Neural cell (in vitro differentiated cells): ENCODE measurements at regions not wholly inside any gene's neighbourhood (a gene's known extent, or its start where the extent isn't known, plus 50 kb on each side); places are given as distances from the start of the nearest gene placed in this dataset.

Experiments used
- H2AFZ ChIP-seq: fragments of 200-600, 300-800 bp; sonication (generic), shearing (Covaris generic); 2 replicates; pipeline ENCODE4 v1.6.0; 2014; ENCODE audit warnings: low read depth, mild to moderate bottlenecking, antibody characterized with exemption, low read length, moderate library complexity
- H3F3A ChIP-seq: fragments of 200-600 bp; shearing (Covaris generic); 2 replicates; pipeline ENCODE4 v1.6.1; 2016; ENCODE audit warnings: mild to moderate bottlenecking, moderate library complexity, mixed read lengths, antibody characterized with exemption, low read length; ENCODE audit not compliant: insufficient read depth, poor library complexity, severe bottlenecking
- H3K27ac ChIP-seq: fragments of 200-600, 300-800 bp; sonication (generic), shearing (Covaris generic); 2 replicates; pipeline ENCODE4 v1.5.1; 2014; ENCODE audit warnings: mild to moderate bottlenecking, low read length, moderate library complexity
- H3K27me3 ChIP-seq: fragments of 300-800, 200-600 bp; sonication (generic), shearing (Covaris generic); 2 replicates; pipeline ENCODE4 v1.6.0; 2014; ENCODE audit warnings: mild to moderate bottlenecking, low read depth, low read length, moderate library complexity; ENCODE audit not compliant: insufficient read depth
- H3K36me3 ChIP-seq: fragments of 300-800, 200-600 bp; sonication (generic), shearing (Covaris generic); 2 replicates; pipeline ENCODE4 v1.5.1; 2014; ENCODE audit warnings: mild to moderate bottlenecking, antibody characterized with exemption, low read length, moderate library complexity; ENCODE audit not compliant: insufficient read depth
- H3K4me2 ChIP-seq: fragments of 300-800, 200-600 bp; sonication (generic), shearing (Covaris generic); 2 replicates; pipeline ENCODE4 v1.6.0; 2014; ENCODE audit warnings: mild to moderate bottlenecking, low read length
- H3K4me3 ChIP-seq: fragments of 300-800, 200-600 bp; sonication (generic), shearing (Covaris generic); 2 replicates; pipeline ENCODE4 v1.5.1; 2014; ENCODE audit warnings: mild to moderate bottlenecking, low read length, moderate library complexity
- H3K79me2 ChIP-seq: fragments of 200-600 bp; shearing (Covaris generic); replicated peaks from 2 replicates; pipeline ENCODE4 v1.6.0; 2014; ENCODE audit warnings: mild to moderate bottlenecking, low read length, moderate library complexity; ENCODE audit not compliant: insufficient read depth
- H3K9ac ChIP-seq: fragments of 300-800, 200-600 bp; sonication (generic), shearing (Covaris generic); 2 replicates; pipeline ENCODE4 v1.6.1; 2016; ENCODE audit warnings: mild to moderate bottlenecking, low read length, mixed read lengths
- H3K9me2 ChIP-seq: fragments of 200-600 bp; shearing (Covaris generic); 2 replicates; pipeline ENCODE4 v1.6.1; 2016; ENCODE audit warnings: mild to moderate bottlenecking, low read length, mixed read lengths; ENCODE audit not compliant: insufficient read depth
- H3K9me3 ChIP-seq: fragments of 200-600, 300-800 bp; sonication (generic), shearing (Covaris generic); 2 replicates; pipeline ENCODE4 v1.6.1; 2016; ENCODE audit warnings: mild to moderate bottlenecking, mixed run types, low read length, moderate library complexity, mixed read lengths
- H4K20me1 ChIP-seq: fragments of 200-600 bp; shearing (Covaris generic); 2 replicates; pipeline ENCODE4 v1.6.1; 2016; ENCODE audit warnings: mild to moderate bottlenecking, mixed run types; ENCODE audit not compliant: insufficient read depth
- CTCF ChIP-seq: fragments of 450-650 bp; IDR thresholded peaks from 2 replicates; pipeline ENCODE4 v1.5.1; 2014; ENCODE audit warnings: antibody characterized with exemption, mild to moderate bottlenecking, moderate library complexity; ENCODE audit not compliant: poor library complexity, severe bottlenecking
- EP300 ChIP-seq: fragments of 450-650 bp; conservative IDR thresholded peaks from 2 replicates; pipeline ENCODE4 v1.6.1; 2014; ENCODE audit warnings: antibody characterized with exemption, mild to moderate bottlenecking, moderate library complexity; ENCODE audit not compliant: poor library complexity, severe bottlenecking
- EZH2 ChIP-seq: fragments of 200-600, 300-800 bp; shearing (Covaris generic), sonication (generic); IDR thresholded peaks from 2 replicates; pipeline ENCODE4 v1.6.1; 2014; ENCODE audit warnings: antibody characterized with exemption, low read length, borderline replicate concordance, mild to moderate bottlenecking; ENCODE audit not compliant: insufficient read depth, poor library complexity, severe bottlenecking
- MXI1 ChIP-seq: fragments of 450-650 bp; conservative IDR thresholded peaks from 2 replicates; pipeline ENCODE4 v1.6.1; 2014; ENCODE audit warnings: antibody characterized with exemption, mild to moderate bottlenecking; ENCODE audit not compliant: poor library complexity, severe bottlenecking
- POLR2AphosphoS5 ChIP-seq: IDR thresholded peaks from 2 replicates; pipeline ENCODE4 v1.6.1; 2012
- RAD21 ChIP-seq: fragments of 450-650 bp; conservative IDR thresholded peaks from 2 replicates; pipeline ENCODE4 v1.6.1; 2014; ENCODE audit warnings: antibody characterized with exemption, mild to moderate bottlenecking, moderate library complexity
- REST ChIP-seq: IDR thresholded peaks from 2 replicates; pipeline ENCODE4 v1.6.1; 2012; ENCODE audit warnings: borderline replicate concordance
- SMC3 ChIP-seq: fragments of 450-650 bp; conservative IDR thresholded peaks from 2 replicates; pipeline ENCODE4 v1.6.1; 2014; ENCODE audit warnings: antibody characterized with exemption, mild to moderate bottlenecking, moderate library complexity; ENCODE audit not compliant: poor library complexity
- TAF1 ChIP-seq: IDR thresholded peaks from 2 replicates; pipeline ENCODE4 v1.6.1; 2012; ENCODE audit warnings: low read depth

GRCh38 chr10:7007600-7008190 lies 403.1 kb downstream of the SFMBT2 start:
- no peaks in the 10 kb centered on the region for H3F3A ChIP-seq
- no peak overlapping the region for H3K27ac ChIP-seq
- H3K27me3 ChIP-seq: no peaks in the 10 kb centered on the region
- no peak overlapping the region for H3K9ac ChIP-seq
- H3K36me3 ChIP-seq: no peaks in the 10 kb centered on the region
- no peaks in the 10 kb centered on the region for H3K79me2 ChIP-seq
- no peak overlapping the region for H3K4me3 ChIP-seq
- no peak for TF ChIP-seq TAF1
- no peak for TF ChIP-seq EZH2
- TF ChIP-seq CTCF: no peak
- TF ChIP-seq RAD21: no peak
- TF ChIP-seq MXI1: no peak
- TF ChIP-seq SMC3: no peak
- no peak for TF ChIP-seq EP300
- TF ChIP-seq POLR2AphosphoS5: no peak
- TF ChIP-seq REST: no peak
- no peaks in the 10 kb centered on the region for H3K9me3 ChIP-seq
- H4K20me1 ChIP-seq: no peaks in the 10 kb centered on the region
- no peaks in the 10 kb centered on the region for H3K9me2 ChIP-seq
- no peak overlapping the region for H2AFZ ChIP-seq
- H3K4me2 ChIP-seq: no peak overlapping the region

GRCh38 chr10:7006566-7006965 lies 404.3 kb downstream of the SFMBT2 start:
- H2AFZ ChIP-seq: no peak overlapping the region
- no peaks in the 10 kb centered on the region for H4K20me1 ChIP-seq
- H3K27ac ChIP-seq: no peak overlapping the region
- H3K9me3 ChIP-seq: no peaks in the 10 kb centered on the region
- H3K27me3 ChIP-seq: no peaks in the 10 kb centered on the region
- no peaks in the 10 kb centered on the region for H3K9me2 ChIP-seq
- H3K9ac ChIP-seq: no peak overlapping the region
- H3K4me3 ChIP-seq: no peak overlapping the region
- H3F3A ChIP-seq: no peaks in the 10 kb centered on the region
- no peaks in the 10 kb centered on the region for H3K36me3 ChIP-seq
- TF ChIP-seq CTCF (no peak), MXI1 (no peak), EZH2 (no peak), SMC3 (no peak), RAD21 (no peak), EP300 (no peak), REST (no peak), TAF1 (no peak), POLR2AphosphoS5 (no peak)
- no peak overlapping the region for H3K4me2 ChIP-seq
- no peaks in the 10 kb centered on the region for H3K79me2 ChIP-seq
